ENCODE measurements at regions not wholly inside any gene's neighbourhood (a gene's known extent, or its start where the extent isn't known, plus 50 kb on each side); places are given as distances from the start of the nearest gene placed in this dataset.

DNA sequence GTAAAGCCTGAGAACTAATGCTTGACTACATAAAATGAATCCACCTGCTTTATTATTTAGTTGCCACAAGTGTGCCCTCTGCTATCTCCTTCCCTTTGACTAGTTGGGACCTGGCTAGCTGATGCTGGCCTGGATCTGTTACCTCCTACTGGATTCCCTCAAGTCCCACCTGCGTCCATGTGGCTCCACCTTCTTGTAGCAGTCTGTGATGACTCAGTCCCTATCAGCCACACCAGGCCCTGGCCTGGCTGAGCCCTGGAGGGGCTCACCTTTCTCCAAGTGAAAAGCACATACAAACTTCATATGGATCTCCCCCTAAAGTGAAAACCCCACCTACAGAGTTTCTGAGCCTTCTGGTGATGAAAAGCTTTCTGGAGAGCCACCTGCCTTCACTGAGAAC is 611.4 kb downstream of the SEMA5A start:
- TF ChIP-seq CTCF (IDR thresholded peaks at IDR 0.05; ENCODE audit: low read depth, low read length) = no peak
- TF ChIP-seq EZH2phosphoT487 (IDR thresholded peaks at IDR 0.05; ENCODE audit: low read depth) = no peak
